Natural killer cell (primary cell): ENCODE measurements at regions not wholly inside any gene's neighbourhood (a gene's known extent, or its start where the extent isn't known, plus 50 kb on each side); places are given as distances from the start of the nearest gene placed in this dataset.
A peak's percentile ranks its signal among the peaks of the same experiment; 100 is the strongest.

Experiments used
- ATAC-seq, 3 donors: fragments of 150-1000 bp in 2 of 3; fragments of 200-7000 bp in 1 of 3; cut with Tn5 transposase; 1 replicate in 1 of 3; 2 replicates in 2 of 3; pipeline ENCODE4 v1.10.0; 2021; ENCODE audit warnings: mild to moderate bottlenecking in 2 of 3, moderate library complexity in 2 of 3
- DNase-seq, 2 donors: peaks; one replicate each; pipeline versions ENCODE4 v3.0.0 to v3.0.0-alpha.2; 2013 to 2021; ENCODE audit warnings: mixed read lengths in 1 of 2
- H3K27ac ChIP-seq: one replicate; pipeline ENCODE4 v1.5.1; 2013; ENCODE audit warnings: mild to moderate bottlenecking, low read length
- H3K27me3 ChIP-seq: one replicate; pipeline ENCODE4 v1.6.1; 2013; ENCODE audit warnings: low read length; ENCODE audit not compliant: control insufficient read depth, insufficient read depth
- H3K36me3 ChIP-seq: one replicate; pipeline ENCODE4 v1.6.1; 2013; ENCODE audit warnings: low read length; ENCODE audit not compliant: control insufficient read depth, insufficient read depth
- H3K4me1 ChIP-seq: one replicate; pipeline ENCODE4 v1.6.1; 2013; ENCODE audit warnings: low read length; ENCODE audit not compliant: control insufficient read depth, insufficient read depth
- H3K4me3 ChIP-seq: one replicate; pipeline ENCODE4 v1.5.1; 2013; ENCODE audit warnings: low read length
- H3K9me3 ChIP-seq: one replicate; pipeline ENCODE4 v1.6.1; 2013; ENCODE audit warnings: low read length; ENCODE audit not compliant: control insufficient read depth, insufficient read depth
- H3K27ac Mint-ChIP-seq, 2 donors: one replicate each; pipeline ENCODE4 v1.8.0; 2022; ENCODE audit warnings: mild to moderate bottlenecking in 2 of 2, mixed read lengths in 2 of 2, moderate library complexity in 1 of 2
- H3K27me3 Mint-ChIP-seq, 2 donors: one replicate each; pipeline ENCODE4 v1.8.0; 2022; ENCODE audit warnings: low read depth in 2 of 2, mixed read lengths in 2 of 2
- H3K36me3 Mint-ChIP-seq: one replicate; pipeline ENCODE4 v1.8.0; 2022; ENCODE audit warnings: mixed read lengths
- H3K4me1 Mint-ChIP-seq, 2 donors: one replicate each; pipeline ENCODE4 v1.8.0; 2022; ENCODE audit warnings: mixed read lengths in 2 of 2
- H3K4me3 Mint-ChIP-seq: one replicate; pipeline ENCODE4 v1.8.0; 2022; ENCODE audit warnings: mild to moderate bottlenecking, moderate library complexity, mixed read lengths
- H3K9me3 Mint-ChIP-seq, 2 donors: one replicate each; pipeline ENCODE4 v1.8.0; 2022; ENCODE audit warnings: mixed read lengths in 2 of 2
- WGBS: methylation state at CpG from one replicate; pipeline ENCODE4 v1.1.7; 2013; ENCODE audit warnings: missing lambda C conversion rate; ENCODE audit not compliant: insufficient coverage; 5-methylcytosine and 5-hydroxymethylcytosine counted together
- intact Hi-C: fragments of 100-400 bp; cut with micrococcal nuclease; formaldehyde crosslinking; loops from one replicate; pipeline ENCODE4 v1.14.2; 2022
- TF ChIP-seq, protein P1 (sequence below): fragments of 200-600 bp; IDR thresholded peaks from one replicate; pipeline ENCODE4 v1.8.0; 2022; ENCODE audit warnings: antibody characterized with exemption

DNA sequence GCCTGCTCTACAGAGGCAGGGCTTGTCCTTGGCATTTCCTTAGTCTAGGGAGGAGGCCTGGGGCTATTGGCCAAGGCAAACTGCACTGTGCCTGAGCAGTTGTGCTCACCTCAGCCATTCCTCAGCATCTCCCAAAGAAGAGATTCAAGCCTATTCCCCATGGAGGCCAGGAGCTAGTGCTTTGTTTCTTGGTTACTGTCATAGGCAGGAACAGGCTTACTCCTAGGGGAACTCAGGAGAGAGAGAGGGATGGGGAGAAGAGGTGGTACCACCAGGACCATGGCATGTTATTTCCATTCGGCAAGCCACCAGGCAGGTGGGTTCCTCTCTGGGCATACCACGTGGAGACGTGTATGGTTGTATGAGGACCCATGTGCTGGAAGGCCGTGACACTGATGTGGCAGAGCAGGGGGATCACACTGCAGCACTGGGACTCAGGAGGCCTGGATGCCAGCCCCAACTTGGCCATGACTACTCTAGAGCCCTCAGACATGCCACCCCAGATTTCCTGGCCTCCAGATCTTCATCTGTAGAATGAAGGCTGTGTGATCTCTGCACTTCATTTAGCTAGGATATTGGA is 233.7 kb downstream of the LOXHD1 start:
- Histone ChIP-seq H3K27ac (no peak overlapping the region), H3K9me3 (no peaks in the 10 kb centered on the region), H3K4me1 (peaks cover 10% of the 10 kb centered on the region), H3K36me3 (no peaks in the 10 kb centered on the region), H3K27me3 (no peaks in the 10 kb centered on the region), H3K4me3 (no peak overlapping the region)
- Mint-ChIP-seq H3K4me3 (no peak overlapping the region), H3K27me3 (no peaks in the 10 kb centered on the region), H3K9me3 (no peaks in the 10 kb centered on the region), H3K4me1 (peaks cover 73 to 74% of the 10 kb centered on the region in 2 donors), H3K36me3 (no peaks in the 10 kb centered on the region), H3K27ac (peak overlapping the region in 1 of 2 donors; percentile 2)
- TF ChIP-seq, protein P1, sequence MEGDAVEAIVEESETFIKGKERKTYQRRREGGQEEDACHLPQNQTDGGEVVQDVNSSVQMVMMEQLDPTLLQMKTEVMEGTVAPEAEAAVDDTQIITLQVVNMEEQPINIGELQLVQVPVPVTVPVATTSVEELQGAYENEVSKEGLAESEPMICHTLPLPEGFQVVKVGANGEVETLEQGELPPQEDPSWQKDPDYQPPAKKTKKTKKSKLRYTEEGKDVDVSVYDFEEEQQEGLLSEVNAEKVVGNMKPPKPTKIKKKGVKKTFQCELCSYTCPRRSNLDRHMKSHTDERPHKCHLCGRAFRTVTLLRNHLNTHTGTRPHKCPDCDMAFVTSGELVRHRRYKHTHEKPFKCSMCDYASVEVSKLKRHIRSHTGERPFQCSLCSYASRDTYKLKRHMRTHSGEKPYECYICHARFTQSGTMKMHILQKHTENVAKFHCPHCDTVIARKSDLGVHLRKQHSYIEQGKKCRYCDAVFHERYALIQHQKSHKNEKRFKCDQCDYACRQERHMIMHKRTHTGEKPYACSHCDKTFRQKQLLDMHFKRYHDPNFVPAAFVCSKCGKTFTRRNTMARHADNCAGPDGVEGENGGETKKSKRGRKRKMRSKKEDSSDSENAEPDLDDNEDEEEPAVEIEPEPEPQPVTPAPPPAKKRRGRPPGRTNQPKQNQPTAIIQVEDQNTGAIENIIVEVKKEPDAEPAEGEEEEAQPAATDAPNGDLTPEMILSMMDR: no peak
- ATAC-seq: no peak
- DNase-seq: no peak
- 94% methylated on average over 4 of the region's 4 CpGs for WGBS
- intact Hi-C loops: no loop called here

DNA sequence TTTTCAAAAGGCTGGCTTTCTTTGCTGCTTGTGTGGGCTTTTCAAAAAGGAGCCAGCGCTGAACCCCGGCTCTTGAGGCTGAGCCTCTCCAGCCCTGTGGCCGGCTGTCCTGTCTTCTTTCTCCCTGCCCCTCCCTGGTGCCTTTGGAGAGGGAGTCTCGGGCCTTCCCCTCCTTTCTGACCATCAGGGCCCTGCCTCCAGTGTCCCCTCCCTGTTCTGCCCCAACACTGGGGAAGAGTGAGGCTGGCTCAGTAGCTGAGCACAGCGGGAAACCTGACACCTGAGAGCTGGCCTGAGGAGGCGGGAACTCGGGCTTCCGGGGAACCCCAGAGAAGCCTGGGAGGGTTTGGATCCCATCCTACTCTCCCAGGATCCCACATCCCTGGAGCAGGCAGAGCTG is 232.1 kb downstream of the LOXHD1 start:
- Mint-ChIP-seq H3K27me3 (no peaks in the 10 kb centered on the region), H3K4me1 (peaks cover 68 to 69% of the 10 kb centered on the region in 2 donors), H3K4me3 (no peak overlapping the region), H3K36me3 (no peaks in the 10 kb centered on the region), H3K9me3 (no peaks in the 10 kb centered on the region), H3K27ac (peak overlapping the region in 1 of 2 donors; percentile 13)
- H3K4me3 ChIP-seq: no peak overlapping the region
- no peaks in the 10 kb centered on the region for H3K9me3 ChIP-seq
- no peak for ATAC-seq
- H3K27ac ChIP-seq: no peak overlapping the region
- intact Hi-C loops: no loop called here
- no peak for DNase-seq
- H3K4me1 ChIP-seq: no peaks in the 10 kb centered on the region
- no peaks in the 10 kb centered on the region for H3K27me3 ChIP-seq
- H3K36me3 ChIP-seq: no peaks in the 10 kb centered on the region
- TF ChIP-seq, protein P1: no peak
- WGBS: 90% methylated on average over 8 of the region's 8 CpGs

DNA sequence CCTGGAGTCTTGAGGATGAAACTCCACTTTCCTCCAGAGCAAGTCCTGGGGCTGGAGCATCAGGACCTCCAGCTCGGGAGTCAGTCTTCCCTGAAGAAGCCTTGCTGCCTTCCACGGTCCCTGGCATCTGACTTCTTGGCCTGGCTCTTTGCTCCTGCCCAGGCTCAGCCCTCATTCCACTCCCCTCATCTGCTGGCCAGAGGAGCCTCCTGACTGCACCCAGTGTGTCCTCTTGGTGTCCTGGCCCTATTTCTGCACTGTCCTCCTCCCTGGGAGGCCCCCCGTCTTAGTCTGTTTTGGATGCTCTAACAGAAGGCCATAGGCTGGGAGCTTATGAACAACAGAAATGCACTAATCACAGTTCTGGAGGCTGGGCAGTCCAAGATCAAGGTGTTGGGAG is 231.5 kb downstream of the LOXHD1 start:
- H3K9me3 ChIP-seq: no peaks in the 10 kb centered on the region
- H3K4me1 Mint-ChIP-seq: peaks cover 69 to 71% of the 10 kb centered on the region in 2 donors

More for the DNA sequence above, 231.5 kb downstream of the LOXHD1 start:
- H3K4me3 ChIP-seq: no peak overlapping the region
- peak overlapping the region; percentile 67 to 77 for H3K27ac Mint-ChIP-seq
- DNase-seq (no peak), ATAC-seq (no peak)
- no peaks in the 10 kb centered on the region for H3K4me1 ChIP-seq
- TF ChIP-seq, protein P1: no peak
- H3K9me3 Mint-ChIP-seq: no peaks in the 10 kb centered on the region
- no peaks in the 10 kb centered on the region for H3K27me3 ChIP-seq
- H3K36me3 ChIP-seq: no peaks in the 10 kb centered on the region
- H3K27ac ChIP-seq: no peak overlapping the region
- intact Hi-C loops: no loop called here
- no peaks in the 10 kb centered on the region for H3K36me3 Mint-ChIP-seq
- 88% methylated on average over 3 of the region's 3 CpGs for WGBS
- H3K27me3 Mint-ChIP-seq: no peaks in the 10 kb centered on the region
- no peak overlapping the region for H3K4me3 Mint-ChIP-seq
